Inferior parietal cortex (tissue), 1 donor: ENCODE measurements at regions not wholly inside any gene's neighbourhood (a gene's known extent, or its start where the extent isn't known, plus 50 kb on each side); places are given as distances from the start of the nearest gene placed in this dataset.

Experiments
- DNase-seq: peaks from one replicate; pipeline ENCODE4 v3.0.0-alpha.2; 2016; ENCODE audit errors: extremely low spot score

- no peak for DNase-seq
Observed at GRCh38 chr13:110097013-110097412, 209.9 kb downstream of the COL4A1 start.

- no peak for DNase-seq
Observed at GRCh38 chr13:110092831-110093247, 214.1 kb downstream of the COL4A1 start.

- DNase-seq: no peak
Observed at GRCh38 chr13:110089815-110090214, 217.1 kb downstream of the COL4A1 start.

- DNase-seq: no peak
Observed at GRCh38 chr13:110089100-110089499, 217.9 kb downstream of the COL4A1 start.

GRCh38 chr13:110073982-110074381, 233.0 kb downstream of the COL4A1 start:
- DNase-seq: no peak

GRCh38 chr13:110070511-110071120, 236.3 kb downstream of the COL4A1 start:
- no peak for DNase-seq

GRCh38 chr13:110070046-110070445, 236.9 kb downstream of the COL4A1 start:
- no peak for DNase-seq

- DNase-seq: no peak
Observed at GRCh38 chr13:110068176-110068473, 238.8 kb downstream of the COL4A1 start.

- DNase-seq: no peak
Observed at GRCh38 chr13:110067355-110068175, 239.4 kb downstream of the COL4A1 start.

GRCh38 chr13:110065780-110066179, 241.2 kb downstream of the COL4A1 start:
- DNase-seq: no peak

- no peak for DNase-seq
Observed at GRCh38 chr13:110063490-110064421, 243.2 kb downstream of the COL4A1 start.

- no peak for DNase-seq
Observed at GRCh38 chr13:110062777-110063442, 244.0 kb downstream of the COL4A1 start.

- DNase-seq: no peak
Observed at GRCh38 chr13:110062077-110062776, 244.7 kb downstream of the COL4A1 start.

- no peak for DNase-seq
Observed at GRCh38 chr13:110061270-110061669, 245.7 kb downstream of the COL4A1 start.

- DNase-seq: no peak
Observed at GRCh38 chr13:110057052-110057451, 249.9 kb downstream of the COL4A1 start.

- no peak for DNase-seq
Observed at GRCh38 chr13:110056640-110057039, 250.3 kb downstream of the COL4A1 start.

- DNase-seq: no peak
Observed at GRCh38 chr13:110055089-110055488, 251.9 kb downstream of the COL4A1 start.

- no peak for DNase-seq
Observed at GRCh38 chr13:110054041-110054440, 252.9 kb downstream of the COL4A1 start.

- DNase-seq: no peak
Observed at GRCh38 chr13:110047496-110047895, 259.5 kb downstream of the COL4A1 start.

GRCh38 chr13:110046811-110047210, 260.1 kb downstream of the COL4A1 start:
- DNase-seq: no peak

- DNase-seq: no peak
Observed at GRCh38 chr13:110045919-110046318, 259.5 kb upstream of the IRS2 start.
